Type B pancreatic cell (in vitro differentiated cells): ENCODE measurements at regions not wholly inside any gene's neighbourhood (a gene's known extent, or its start where the extent isn't known, plus 50 kb on each side); places are given as distances from the start of the nearest gene placed in this dataset.

Experiments used
- DNase-seq: peaks from one replicate; pipeline ENCODE4 v3.0.0; 2021; ENCODE audit warnings: mixed read lengths; ENCODE audit not compliant: unreplicated experiment; ENCODE audit errors: extremely low spot score
- H3K27ac Mint-ChIP-seq: 2 replicates; pipeline ENCODE4 v1.8.0; 2021; ENCODE audit warnings: mild to moderate bottlenecking, mixed read lengths
- H3K27me3 Mint-ChIP-seq: 2 replicates; pipeline ENCODE4 v1.8.0; 2021; ENCODE audit warnings: mixed read lengths
- H3K36me3 Mint-ChIP-seq: 2 replicates; pipeline ENCODE4 v1.8.0; 2021; ENCODE audit warnings: mixed read lengths
- H3K4me1 Mint-ChIP-seq: one replicate; pipeline ENCODE4 v1.8.0; 2021; ENCODE audit warnings: mixed read lengths; ENCODE audit not compliant: unreplicated experiment
- H3K4me3 Mint-ChIP-seq: 2 replicates; pipeline ENCODE4 v1.8.0; 2021; ENCODE audit warnings: mild to moderate bottlenecking, mixed read lengths
- H3K9me3 Mint-ChIP-seq: 2 replicates; pipeline ENCODE4 v1.8.0; 2021; ENCODE audit warnings: mixed read lengths
- TF ChIP-seq, protein P1 (sequence below): fragments of 200-600 bp; sonication (generic); conservative IDR thresholded peaks from 2 replicates; pipeline ENCODE4 v1.5.0; 2021; ENCODE audit warnings: antibody characterized with exemption, mild to moderate bottlenecking

GRCh38 chr12:75842090-75842489, 189.5 kb downstream of the PHLDA1 start:
- TF ChIP-seq, protein P1, sequence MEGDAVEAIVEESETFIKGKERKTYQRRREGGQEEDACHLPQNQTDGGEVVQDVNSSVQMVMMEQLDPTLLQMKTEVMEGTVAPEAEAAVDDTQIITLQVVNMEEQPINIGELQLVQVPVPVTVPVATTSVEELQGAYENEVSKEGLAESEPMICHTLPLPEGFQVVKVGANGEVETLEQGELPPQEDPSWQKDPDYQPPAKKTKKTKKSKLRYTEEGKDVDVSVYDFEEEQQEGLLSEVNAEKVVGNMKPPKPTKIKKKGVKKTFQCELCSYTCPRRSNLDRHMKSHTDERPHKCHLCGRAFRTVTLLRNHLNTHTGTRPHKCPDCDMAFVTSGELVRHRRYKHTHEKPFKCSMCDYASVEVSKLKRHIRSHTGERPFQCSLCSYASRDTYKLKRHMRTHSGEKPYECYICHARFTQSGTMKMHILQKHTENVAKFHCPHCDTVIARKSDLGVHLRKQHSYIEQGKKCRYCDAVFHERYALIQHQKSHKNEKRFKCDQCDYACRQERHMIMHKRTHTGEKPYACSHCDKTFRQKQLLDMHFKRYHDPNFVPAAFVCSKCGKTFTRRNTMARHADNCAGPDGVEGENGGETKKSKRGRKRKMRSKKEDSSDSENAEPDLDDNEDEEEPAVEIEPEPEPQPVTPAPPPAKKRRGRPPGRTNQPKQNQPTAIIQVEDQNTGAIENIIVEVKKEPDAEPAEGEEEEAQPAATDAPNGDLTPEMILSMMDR: no peak
- Mint-ChIP-seq H3K27me3 (no peaks in the 10 kb centered on the region), H3K4me3 (no peak overlapping the region), H3K27ac (no peak overlapping the region), H3K9me3 (peaks cover 20% of the 10 kb centered on the region), H3K36me3 (peaks cover 3% of the 10 kb centered on the region), H3K4me1 (peaks cover 15% of the 10 kb centered on the region)
- no peak for DNase-seq

DNA sequence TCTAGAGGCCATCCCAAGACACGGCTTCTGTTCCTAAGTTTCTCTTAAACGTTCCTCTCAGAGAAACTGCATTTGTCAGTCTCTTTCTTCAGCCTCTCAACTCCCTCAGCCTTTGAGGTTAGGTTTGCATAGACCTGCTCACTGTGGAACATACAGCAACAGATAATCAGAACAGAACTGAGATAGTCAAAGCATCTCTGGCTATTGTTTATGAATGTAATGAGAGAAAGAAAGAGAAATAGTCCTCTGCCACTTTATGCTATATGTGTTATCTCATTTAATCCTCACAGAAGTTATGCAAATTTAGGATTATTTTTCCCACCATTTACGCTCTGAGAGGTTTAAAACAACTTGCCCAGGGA, 190.6 kb downstream of the PHLDA1 start:
- Mint-ChIP-seq H3K4me1 (peaks cover 21% of the 10 kb centered on the region), H3K27me3 (no peaks in the 10 kb centered on the region), H3K9me3 (peaks cover 16% of the 10 kb centered on the region), H3K36me3 (peaks cover 3% of the 10 kb centered on the region), H3K27ac (no peak overlapping the region), H3K4me3 (no peak overlapping the region)
- TF ChIP-seq, protein P1: no peak
- no peak for DNase-seq

DNA sequence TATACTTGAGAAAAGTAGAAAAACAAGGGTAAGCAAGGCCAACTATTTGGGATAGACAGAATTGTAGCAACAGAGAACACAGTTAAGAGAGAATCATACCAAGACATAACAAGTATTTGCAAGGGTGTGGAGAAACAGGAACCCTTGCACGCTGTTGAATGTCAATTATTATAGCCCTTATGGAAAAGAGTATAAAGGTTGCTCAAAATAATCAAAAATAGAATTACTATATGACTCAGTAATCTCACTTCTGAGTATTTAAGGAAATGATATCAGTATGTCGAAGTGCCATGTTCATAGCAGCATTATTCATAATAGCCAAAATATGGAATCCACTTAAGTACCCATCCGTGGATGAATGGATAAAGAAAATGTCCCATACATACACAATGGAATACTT, 193.3 kb downstream of the PHLDA1 start:
- H3K4me1 Mint-ChIP-seq: peaks cover 19% of the 10 kb centered on the region
- no peak overlapping the region for H3K27ac Mint-ChIP-seq
- peaks cover 8% of the 10 kb centered on the region for H3K9me3 Mint-ChIP-seq
- TF ChIP-seq, protein P1: no peak
- no peaks in the 10 kb centered on the region for H3K36me3 Mint-ChIP-seq
- H3K27me3 Mint-ChIP-seq: no peaks in the 10 kb centered on the region
- DNase-seq: no peak
- H3K4me3 Mint-ChIP-seq: no peak overlapping the region

GRCh38 chr12:75837700-75838099, 193.9 kb downstream of the PHLDA1 start:
- no peak overlapping the region for H3K27ac Mint-ChIP-seq
- H3K36me3 Mint-ChIP-seq: no peaks in the 10 kb centered on the region
- H3K4me3 Mint-ChIP-seq: no peak overlapping the region
- peaks cover 18% of the 10 kb centered on the region for H3K4me1 Mint-ChIP-seq
- H3K27me3 Mint-ChIP-seq: no peaks in the 10 kb centered on the region
- H3K9me3 Mint-ChIP-seq: peaks cover 8% of the 10 kb centered on the region
- TF ChIP-seq, protein P1: no peak
- no peak for DNase-seq

DNA sequence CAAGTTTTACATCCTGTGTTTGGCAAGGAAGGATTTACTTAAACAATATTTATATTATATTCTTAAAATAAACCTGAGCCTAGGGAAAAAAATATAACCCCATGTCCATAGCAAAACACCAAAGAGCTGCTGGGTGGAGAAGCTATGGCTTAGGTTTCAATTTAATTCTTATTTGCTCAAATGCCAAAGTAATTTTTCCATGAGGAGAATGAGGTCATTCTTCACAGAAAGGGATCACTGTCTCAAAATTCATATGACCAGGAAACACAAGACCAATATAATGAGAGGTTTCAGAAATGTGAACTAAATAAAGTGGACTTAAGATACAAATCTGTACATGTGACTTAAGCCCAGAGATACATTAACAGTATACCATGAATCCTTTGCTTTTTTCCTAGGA, 195.0 kb downstream of the PHLDA1 start:
- Mint-ChIP-seq H3K4me3 (no peak overlapping the region), H3K36me3 (no peaks in the 10 kb centered on the region), H3K9me3 (peaks cover 8% of the 10 kb centered on the region), H3K4me1 (peaks cover 22% of the 10 kb centered on the region), H3K27ac (no peak overlapping the region), H3K27me3 (no peaks in the 10 kb centered on the region)
- TF ChIP-seq, protein P1: no peak
- no peak for DNase-seq

- DNase-seq: no peak
- Mint-ChIP-seq H3K27me3 (no peaks in the 10 kb centered on the region), H3K4me1 (peaks cover 22% of the 10 kb centered on the region), H3K36me3 (no peaks in the 10 kb centered on the region), H3K27ac (no peak overlapping the region), H3K9me3 (peaks cover 8% of the 10 kb centered on the region), H3K4me3 (no peak overlapping the region)
- TF ChIP-seq, protein P1: no peak
Observed at GRCh38 chr12:75834591-75834990, 197.0 kb downstream of the PHLDA1 start.
